ENCODE measurements at regions not wholly inside any gene's neighbourhood (a gene's known extent, or its start where the extent isn't known, plus 50 kb on each side); places are given as distances from the start of the nearest gene placed in this dataset.

GRCh38 chr4:45324455-45325417 is 598.4 kb upstream of the GNPDA2 start:
- TF ChIP-seq CTCF (IDR thresholded peaks at IDR 0.05; ENCODE audit: low read depth, low read length) (no peak), POLR2A (IDR thresholded peaks at IDR 0.05; ENCODE audit: extremely low read depth, insufficient read length) (no peak), MAX (IDR thresholded peaks at IDR 0.05; ENCODE audit: low read depth, low read length) (no peak), MYC (IDR thresholded peaks at IDR 0.05; ENCODE audit: low read depth, low read length) (no peak)

Measured in NB4 (cell line).